Neural progenitor cell (in vitro differentiated cells): ENCODE measurements at regions not wholly inside any gene's neighbourhood (a gene's known extent, or its start where the extent isn't known, plus 50 kb on each side); places are given as distances from the start of the nearest gene placed in this dataset.

Source experiments
- CTCF ChIP-seq: fragments of 200-600 bp; sonication (generic); IDR thresholded peaks from 2 replicates; pipeline ENCODE4 v1.5.1; 2017; ENCODE audit warnings: antibody characterized with exemption, mild to moderate bottlenecking
- EZH2 ChIP-seq: fragments of 200-600 bp; sonication (generic); IDR thresholded peaks from 2 replicates; pipeline ENCODE4 v1.6.1; 2017; ENCODE audit warnings: antibody characterized with exemption, mild to moderate bottlenecking, moderate library complexity

DNA sequence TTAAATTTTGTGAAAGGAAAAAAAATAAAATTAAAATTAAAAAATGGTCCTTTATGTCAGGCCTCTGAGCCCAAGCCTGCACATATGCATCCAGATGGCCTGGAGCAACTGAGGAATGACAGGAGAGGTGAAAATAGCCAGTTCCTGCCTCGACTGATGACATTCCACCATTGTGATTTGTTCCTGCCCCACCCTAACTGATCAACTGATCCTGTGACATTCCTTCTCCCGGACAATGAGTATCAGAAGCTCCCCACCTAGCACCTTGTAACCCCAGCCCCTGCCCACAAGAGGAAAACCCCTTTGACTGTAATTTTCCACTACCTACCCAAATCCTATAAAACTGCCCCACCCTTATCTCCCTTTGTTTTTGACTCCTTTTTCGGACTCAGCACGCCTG, 972.2 kb upstream of the GHITM start:
- TF ChIP-seq CTCF: no peak
- no peak for TF ChIP-seq EZH2
